ENCODE measurements at regions not wholly inside any gene's neighbourhood (a gene's known extent, or its start where the extent isn't known, plus 50 kb on each side); places are given as distances from the start of the nearest gene placed in this dataset.

DNA sequence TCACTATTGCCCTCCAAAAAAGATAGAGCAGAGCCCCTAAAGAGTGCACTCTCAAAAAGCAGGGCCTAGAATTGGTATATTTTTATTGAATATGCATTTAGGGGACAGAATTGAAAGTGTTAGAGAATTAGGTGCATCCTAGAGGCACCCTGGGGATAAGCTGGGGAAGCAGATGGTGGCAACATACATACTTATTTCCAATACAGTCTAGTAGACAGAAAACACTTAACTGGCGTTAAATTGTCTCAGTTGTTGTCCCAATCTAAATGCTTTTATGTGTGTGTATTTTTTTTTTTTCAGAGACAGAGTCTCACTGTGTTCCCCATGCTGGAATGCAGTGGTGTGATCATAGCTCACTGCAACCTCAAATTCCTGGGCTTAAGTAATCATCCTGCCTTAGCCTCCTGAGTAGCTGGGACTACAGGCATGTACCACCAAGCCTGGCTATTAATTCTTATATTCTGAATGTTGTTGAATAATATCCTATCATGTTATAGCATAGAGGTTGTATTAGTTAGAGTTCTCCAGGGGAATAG, 481.8 kb downstream of the GRXCR1 start:
- TF ChIP-seq, protein P1, sequence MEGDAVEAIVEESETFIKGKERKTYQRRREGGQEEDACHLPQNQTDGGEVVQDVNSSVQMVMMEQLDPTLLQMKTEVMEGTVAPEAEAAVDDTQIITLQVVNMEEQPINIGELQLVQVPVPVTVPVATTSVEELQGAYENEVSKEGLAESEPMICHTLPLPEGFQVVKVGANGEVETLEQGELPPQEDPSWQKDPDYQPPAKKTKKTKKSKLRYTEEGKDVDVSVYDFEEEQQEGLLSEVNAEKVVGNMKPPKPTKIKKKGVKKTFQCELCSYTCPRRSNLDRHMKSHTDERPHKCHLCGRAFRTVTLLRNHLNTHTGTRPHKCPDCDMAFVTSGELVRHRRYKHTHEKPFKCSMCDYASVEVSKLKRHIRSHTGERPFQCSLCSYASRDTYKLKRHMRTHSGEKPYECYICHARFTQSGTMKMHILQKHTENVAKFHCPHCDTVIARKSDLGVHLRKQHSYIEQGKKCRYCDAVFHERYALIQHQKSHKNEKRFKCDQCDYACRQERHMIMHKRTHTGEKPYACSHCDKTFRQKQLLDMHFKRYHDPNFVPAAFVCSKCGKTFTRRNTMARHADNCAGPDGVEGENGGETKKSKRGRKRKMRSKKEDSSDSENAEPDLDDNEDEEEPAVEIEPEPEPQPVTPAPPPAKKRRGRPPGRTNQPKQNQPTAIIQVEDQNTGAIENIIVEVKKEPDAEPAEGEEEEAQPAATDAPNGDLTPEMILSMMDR (IDR thresholded peaks at IDR 0.05 in 2 of 3, conservative IDR thresholded peaks at IDR 0.05 in 1 of 3; ENCODE audit: control insufficient read depth in 2 of 3, extremely low read depth in 1 of 3, insufficient read depth in 1 of 3, low read depth in 3 of 3, low read length in 3 of 3): no peak
- TF ChIP-seq RELA (IDR thresholded peaks at IDR 0.05; ENCODE audit: borderline replicate concordance, partially characterized antibody) (no peak), NFYA (IDR thresholded peaks at IDR 0.05; ENCODE audit: borderline replicate concordance, low read depth, low read length) (no peak), EGR1 (IDR thresholded peaks at IDR 0.05; ENCODE audit: borderline replicate concordance in 1 of 2, low read depth in 2 of 2, low read length in 2 of 2) (no peak), NR2C2 (IDR thresholded peaks at IDR 0.05; ENCODE audit: borderline replicate concordance, control insufficient read depth, insufficient read length, low read depth) (no peak), YY1 (IDR thresholded peaks at IDR 0.05; ENCODE audit: low read depth, low read length) (no peak), EZH2 (IDR thresholded peaks at IDR 0.05; ENCODE audit: borderline replicate concordance, control insufficient read depth, low read depth, low read length) (no peak)
- TF ChIP-seq, protein P2, sequence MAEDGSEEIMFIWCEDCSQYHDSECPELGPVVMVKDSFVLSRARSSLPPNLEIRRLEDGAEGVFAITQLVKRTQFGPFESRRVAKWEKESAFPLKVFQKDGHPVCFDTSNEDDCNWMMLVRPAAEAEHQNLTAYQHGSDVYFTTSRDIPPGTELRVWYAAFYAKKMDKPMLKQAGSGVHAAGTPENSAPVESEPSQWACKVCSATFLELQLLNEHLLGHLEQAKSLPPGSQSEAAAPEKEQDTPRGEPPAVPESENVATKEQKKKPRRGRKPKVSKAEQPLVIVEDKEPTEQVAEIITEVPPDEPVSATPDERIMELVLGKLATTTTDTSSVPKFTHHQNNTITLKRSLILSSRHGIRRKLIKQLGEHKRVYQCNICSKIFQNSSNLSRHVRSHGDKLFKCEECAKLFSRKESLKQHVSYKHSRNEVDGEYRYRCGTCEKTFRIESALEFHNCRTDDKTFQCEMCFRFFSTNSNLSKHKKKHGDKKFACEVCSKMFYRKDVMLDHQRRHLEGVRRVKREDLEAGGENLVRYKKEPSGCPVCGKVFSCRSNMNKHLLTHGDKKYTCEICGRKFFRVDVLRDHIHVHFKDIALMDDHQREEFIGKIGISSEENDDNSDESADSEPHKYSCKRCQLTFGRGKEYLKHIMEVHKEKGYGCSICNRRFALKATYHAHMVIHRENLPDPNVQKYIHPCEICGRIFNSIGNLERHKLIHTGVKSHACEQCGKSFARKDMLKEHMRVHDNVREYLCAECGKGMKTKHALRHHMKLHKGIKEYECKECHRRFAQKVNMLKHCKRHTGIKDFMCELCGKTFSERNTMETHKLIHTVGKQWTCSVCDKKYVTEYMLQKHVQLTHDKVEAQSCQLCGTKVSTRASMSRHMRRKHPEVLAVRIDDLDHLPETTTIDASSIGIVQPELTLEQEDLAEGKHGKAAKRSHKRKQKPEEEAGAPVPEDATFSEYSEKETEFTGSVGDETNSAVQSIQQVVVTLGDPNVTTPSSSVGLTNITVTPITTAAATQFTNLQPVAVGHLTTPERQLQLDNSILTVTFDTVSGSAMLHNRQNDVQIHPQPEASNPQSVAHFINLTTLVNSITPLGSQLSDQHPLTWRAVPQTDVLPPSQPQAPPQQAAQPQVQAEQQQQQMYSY (CRISPR knock-in tag; IDR thresholded peaks at IDR 0.05): no peak

Measured in GM12878 (cell line).